Fibroblast of pulmonary artery (primary cell): ENCODE measurements at regions not wholly inside any gene's neighbourhood (a gene's known extent, or its start where the extent isn't known, plus 50 kb on each side); places are given as distances from the start of the nearest gene placed in this dataset.
A peak's percentile ranks its signal among the peaks of the same experiment; 100 is the strongest.

Experiments
- DNase-seq: peaks from one replicate; pipeline ENCODE4 v3.0.0-alpha.2; 2010; ENCODE audit warnings: low read depth
- H3K4me3 ChIP-seq: replicated peaks from 2 replicates; pipeline ENCODE4 v1.5.1; 2011; ENCODE audit warnings: low read depth, mild to moderate bottlenecking, control low read depth, low read length, moderate library complexity
- TF ChIP-seq, protein P1 (sequence below): IDR thresholded peaks from 2 replicates; pipeline ENCODE4 v1.5.1; 2011; ENCODE audit warnings: mild to moderate bottlenecking, control low read depth, low read length, inconsistent platforms; ENCODE audit errors: missing control alignments

DNA sequence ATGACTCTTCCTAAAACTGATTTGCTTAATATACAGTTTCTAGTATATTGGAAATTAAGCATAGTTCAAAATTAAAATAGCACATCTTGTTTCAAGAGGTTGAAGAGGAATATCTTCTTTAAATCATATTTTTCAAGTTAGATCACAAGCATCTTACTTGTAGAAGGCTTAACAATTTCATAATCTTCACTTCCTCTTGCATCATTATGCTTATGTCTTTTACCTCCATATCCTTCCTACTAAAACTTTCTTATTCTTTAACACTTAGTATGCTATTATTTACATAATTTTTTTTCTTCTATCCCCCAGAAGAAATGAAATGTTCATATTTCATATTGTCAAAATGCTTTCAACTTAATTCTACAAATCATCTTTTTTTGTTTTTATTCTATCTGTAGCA is 1354.9 kb upstream of the TMEFF2 start:
- no peak overlapping the region for H3K4me3 ChIP-seq
- peak; percentile 53 for DNase-seq

DNA sequence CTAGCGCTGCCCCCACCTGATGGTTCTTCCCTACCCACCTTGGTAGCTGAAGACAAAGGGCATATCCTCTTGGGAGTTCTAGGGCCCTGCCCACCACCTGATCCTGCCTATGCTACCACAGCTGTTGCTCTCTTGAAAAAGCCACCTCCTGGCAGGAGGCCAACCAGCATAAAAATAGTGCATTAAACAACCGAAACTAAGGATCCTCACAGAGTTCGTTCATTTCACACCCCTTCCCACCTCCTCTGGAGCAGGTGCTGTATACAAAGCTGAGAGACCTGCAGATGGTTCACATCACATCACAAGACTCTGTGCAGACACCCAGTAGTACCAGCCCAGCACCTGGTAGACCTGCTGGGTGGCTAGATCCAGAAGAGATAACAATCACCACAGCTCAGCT is 1348.0 kb upstream of the TMEFF2 start:
- no peak overlapping the region for H3K4me3 ChIP-seq
- DNase-seq: no peak
- TF ChIP-seq, protein P1, sequence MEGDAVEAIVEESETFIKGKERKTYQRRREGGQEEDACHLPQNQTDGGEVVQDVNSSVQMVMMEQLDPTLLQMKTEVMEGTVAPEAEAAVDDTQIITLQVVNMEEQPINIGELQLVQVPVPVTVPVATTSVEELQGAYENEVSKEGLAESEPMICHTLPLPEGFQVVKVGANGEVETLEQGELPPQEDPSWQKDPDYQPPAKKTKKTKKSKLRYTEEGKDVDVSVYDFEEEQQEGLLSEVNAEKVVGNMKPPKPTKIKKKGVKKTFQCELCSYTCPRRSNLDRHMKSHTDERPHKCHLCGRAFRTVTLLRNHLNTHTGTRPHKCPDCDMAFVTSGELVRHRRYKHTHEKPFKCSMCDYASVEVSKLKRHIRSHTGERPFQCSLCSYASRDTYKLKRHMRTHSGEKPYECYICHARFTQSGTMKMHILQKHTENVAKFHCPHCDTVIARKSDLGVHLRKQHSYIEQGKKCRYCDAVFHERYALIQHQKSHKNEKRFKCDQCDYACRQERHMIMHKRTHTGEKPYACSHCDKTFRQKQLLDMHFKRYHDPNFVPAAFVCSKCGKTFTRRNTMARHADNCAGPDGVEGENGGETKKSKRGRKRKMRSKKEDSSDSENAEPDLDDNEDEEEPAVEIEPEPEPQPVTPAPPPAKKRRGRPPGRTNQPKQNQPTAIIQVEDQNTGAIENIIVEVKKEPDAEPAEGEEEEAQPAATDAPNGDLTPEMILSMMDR: no peak

More for the DNA sequence above, 1354.9 kb upstream of the TMEFF2 start:
- TF ChIP-seq, protein P1: no peak

DNA sequence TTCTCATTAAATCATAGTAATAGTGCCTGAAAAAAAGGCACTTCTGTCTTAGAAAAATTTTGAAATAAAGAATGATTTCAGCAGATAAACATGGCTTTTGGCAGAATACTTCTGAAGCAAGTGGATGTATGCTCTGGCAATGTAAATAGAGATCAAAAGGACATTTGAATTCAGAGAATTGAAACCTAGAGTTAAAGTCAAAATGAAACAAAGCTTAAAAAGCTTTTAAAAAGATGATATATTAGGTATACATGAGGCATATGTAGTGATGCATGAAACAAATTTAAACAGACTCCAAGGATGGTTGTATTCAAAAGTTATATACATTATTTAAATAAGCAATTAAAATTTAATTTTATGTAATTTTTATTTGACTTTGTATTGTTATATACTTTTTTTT is 1344.5 kb upstream of the TMEFF2 start:
- DNase-seq: no peak
- TF ChIP-seq, protein P1: no peak
- H3K4me3 ChIP-seq: no peak overlapping the region

DNA sequence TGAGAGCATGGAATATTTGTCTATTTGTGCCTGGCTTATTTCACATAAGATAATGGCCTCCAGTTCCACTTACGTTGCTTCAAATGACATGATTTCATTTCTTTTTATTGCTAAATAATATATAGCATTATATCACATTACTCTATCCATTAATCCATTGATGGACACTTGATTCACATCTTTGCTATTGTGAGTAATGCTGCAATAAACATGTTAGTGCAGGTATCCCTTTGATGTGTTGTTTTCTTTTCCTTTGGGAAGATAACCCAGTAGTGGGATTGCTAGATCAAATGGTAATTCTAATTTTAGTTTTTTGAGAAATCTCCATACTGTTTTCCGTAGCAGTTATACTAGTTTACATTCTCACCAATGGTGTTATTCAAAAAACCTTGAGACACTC is 1343.3 kb upstream of the TMEFF2 start:
- H3K4me3 ChIP-seq: no peak overlapping the region
- TF ChIP-seq, protein P1: no peak
- DNase-seq: no peak

DNA sequence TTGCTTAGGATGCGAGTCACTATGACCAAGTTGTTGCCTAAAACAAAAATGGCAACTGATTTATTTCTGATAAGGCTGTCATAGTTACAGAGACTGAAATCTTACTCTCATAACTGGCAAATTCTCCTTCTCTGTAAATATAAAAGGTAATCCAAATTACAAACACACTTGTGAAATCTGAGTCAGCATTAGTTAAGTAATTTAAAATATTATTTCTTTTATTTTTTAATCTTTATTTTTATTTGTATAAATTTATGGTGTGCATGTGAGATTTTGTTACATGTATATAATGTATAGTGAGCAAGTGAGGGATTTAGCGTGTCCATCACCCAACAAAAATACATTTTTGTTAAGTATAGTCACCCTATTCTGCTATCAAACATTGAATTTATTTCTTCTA is 1342.8 kb upstream of the TMEFF2 start:
- no peak overlapping the region for H3K4me3 ChIP-seq
- TF ChIP-seq, protein P1: no peak
- DNase-seq: peak; percentile 7

DNA sequence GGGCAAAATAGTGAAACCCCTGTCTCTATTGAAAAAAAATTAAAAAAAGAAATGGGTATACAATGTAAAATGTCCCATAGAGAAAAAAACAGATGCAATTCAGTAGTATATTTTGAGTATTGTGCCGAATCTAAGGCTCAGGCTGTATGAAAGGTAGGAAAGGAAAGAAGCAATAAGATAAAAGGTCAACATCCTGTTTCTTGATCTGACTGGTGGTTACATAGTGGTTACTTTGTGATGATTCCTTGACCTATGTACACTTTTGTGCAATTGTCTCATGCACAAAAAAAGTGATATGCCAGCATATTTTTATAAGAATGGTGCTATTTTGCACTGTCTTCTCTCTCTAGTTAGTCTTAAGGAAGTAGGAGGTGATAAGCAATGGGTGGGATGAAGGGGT is 1333.7 kb upstream of the TMEFF2 start:
- no peak for DNase-seq
- no peak overlapping the region for H3K4me3 ChIP-seq
- TF ChIP-seq, protein P1: no peak

DNA sequence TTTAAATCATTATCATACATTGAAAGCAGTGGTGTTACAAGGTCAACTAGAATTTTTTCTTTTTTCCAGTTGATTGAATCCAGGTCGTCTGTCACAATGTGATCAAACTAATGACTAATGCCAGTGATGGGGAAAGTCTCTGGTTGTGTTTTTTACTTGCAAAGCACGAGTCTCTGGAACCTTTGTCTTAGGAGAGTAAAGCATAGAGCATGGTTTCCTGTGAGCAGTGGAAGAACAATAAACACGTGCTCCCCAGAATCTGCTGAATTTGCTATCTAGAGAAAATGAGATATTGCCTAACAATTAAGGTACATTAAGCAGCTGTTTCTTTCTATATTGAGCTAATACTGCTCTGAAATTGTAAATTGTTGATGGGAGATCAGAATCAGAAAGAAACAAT is 1332.4 kb upstream of the TMEFF2 start:
- peak; percentile 56 for DNase-seq

More for the DNA sequence above, 1332.4 kb upstream of the TMEFF2 start:
- no peak overlapping the region for H3K4me3 ChIP-seq
- TF ChIP-seq, protein P1: no peak
